ENCODE measurements at regions not wholly inside any gene's neighbourhood (a gene's known extent, or its start where the extent isn't known, plus 50 kb on each side); places are given as distances from the start of the nearest gene placed in this dataset.
"Not testable (repeated sequence)": the region's sequence is repeated elsewhere in the genome, so short reads cannot be mapped to it uniquely, and the experiment has no call there.

GRCh38 chr4:77352192-77352591 lies 195.2 kb downstream of the CCNG2 start:
- Histone ChIP-seq H3K4me3 (ENCODE audit: low read length) (no peak overlapping the region), H3K9ac (ENCODE audit: extremely low read depth, low read length, poor library complexity, severe bottlenecking) (no peak overlapping the region), H3K27ac (ENCODE audit: low read depth, low read length) (no peak overlapping the region), H3K36me3 (ENCODE audit: control insufficient read depth, insufficient read depth, low read length) (no peaks in the 10 kb centered on the region), H3K27me3 (ENCODE audit: control insufficient read depth, insufficient read depth, low read length, poor library complexity, severe bottlenecking) (no peaks in the 10 kb centered on the region), H3K4me1 (ENCODE audit: control insufficient read depth, insufficient read depth, low read length) (no peaks in the 10 kb centered on the region), H3K9me3 (ENCODE audit: control insufficient read depth, low read length) (no peaks in the 10 kb centered on the region)
- peaks cover 11% of the 10 kb centered on the region for H3K27me3 Mint-ChIP-seq (ENCODE audit: insufficient read depth)
- WGBS, 2 experiments (ENCODE audit: insufficient coverage in 1 of 2, insufficient read length in 1 of 2), result 85 to 94% methylated on average over 1 of the region's 1 CpG
- no peaks in the 10 kb centered on the region for H3K36me3 Mint-ChIP-seq (ENCODE audit: low read depth)
- TF ChIP-seq CTCF (conservative IDR thresholded peaks at IDR 0.05), result no peak
- H3K4me3 Mint-ChIP-seq, result no peak overlapping the region
- H3K27ac Mint-ChIP-seq, result no peak overlapping the region
- no peaks in the 10 kb centered on the region for H3K4me1 Mint-ChIP-seq
- DNase-seq, result no peak
- no peaks in the 10 kb centered on the region for H3K9me3 Mint-ChIP-seq

DNA sequence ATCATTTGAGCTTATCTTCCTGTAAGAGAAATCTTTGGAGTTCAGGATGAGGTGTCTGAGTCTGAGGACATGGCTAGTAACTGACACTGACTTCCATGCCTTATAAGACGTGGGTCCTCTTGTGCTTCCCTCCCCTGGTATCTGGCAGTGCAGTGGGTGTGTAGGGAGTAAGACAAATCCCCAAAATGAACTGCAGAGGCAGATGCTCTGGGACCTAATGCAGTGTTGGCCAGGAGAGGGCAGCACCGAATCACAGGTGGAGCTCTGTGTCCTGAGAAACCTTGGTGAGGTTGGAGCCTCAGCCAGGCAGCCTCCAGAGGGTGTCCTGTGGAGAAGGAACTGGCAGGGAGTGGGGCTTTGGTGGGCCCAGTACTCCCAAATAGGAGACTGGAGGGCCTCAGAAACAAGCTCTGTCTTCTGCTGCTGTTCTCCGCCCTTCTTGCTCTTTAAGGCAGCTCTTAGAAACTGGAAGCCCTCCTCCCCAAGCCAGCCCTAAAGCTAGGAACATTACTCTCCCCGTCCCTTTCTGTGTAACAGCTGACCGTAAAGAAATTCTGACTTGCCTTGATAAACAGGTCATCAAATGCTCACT lies 196.8 kb downstream of the CCNG2 start:
- not testable (repeated sequence) for H3K27me3 ChIP-seq (ENCODE audit: control insufficient read depth, insufficient read depth, low read length, poor library complexity, severe bottlenecking); H3K4me3 Mint-ChIP-seq; H3K27ac ChIP-seq (ENCODE audit: low read depth, low read length); H3K36me3 ChIP-seq (ENCODE audit: control insufficient read depth, insufficient read depth, low read length); H3K4me3 ChIP-seq (ENCODE audit: low read length); H3K4me1 Mint-ChIP-seq; H3K4me1 ChIP-seq (ENCODE audit: control insufficient read depth, insufficient read depth, low read length); H3K36me3 Mint-ChIP-seq (ENCODE audit: low read depth); H3K9me3 Mint-ChIP-seq; H3K27ac Mint-ChIP-seq; H3K9ac ChIP-seq (ENCODE audit: extremely low read depth, low read length, poor library complexity, severe bottlenecking); H3K9me3 ChIP-seq (ENCODE audit: control insufficient read depth, low read length); DNase-seq
- H3K27me3 Mint-ChIP-seq (ENCODE audit: insufficient read depth), result peaks cover 12% of the 10 kb centered on the region
- 71% methylated on average over 3 of the region's 5 CpGs; no CpG with 5 or more reads in 1 of the 2 experiments for WGBS, 2 experiments (ENCODE audit: insufficient coverage in 1 of 2, insufficient read length in 1 of 2)
- peak; percentile 52 for TF ChIP-seq CTCF (conservative IDR thresholded peaks at IDR 0.05)

- Histone ChIP-seq H3K27ac (ENCODE audit: low read depth, low read length) (no peak overlapping the region), H3K4me3 (ENCODE audit: low read length) (no peak overlapping the region), H3K4me1 (ENCODE audit: control insufficient read depth, insufficient read depth, low read length) (no peaks in the 10 kb centered on the region), H3K9ac (ENCODE audit: extremely low read depth, low read length, poor library complexity, severe bottlenecking) (no peak overlapping the region), H3K27me3 (ENCODE audit: control insufficient read depth, insufficient read depth, low read length, poor library complexity, severe bottlenecking) (peaks cover 4% of the 10 kb centered on the region), H3K9me3 (ENCODE audit: control insufficient read depth, low read length) (no peaks in the 10 kb centered on the region), H3K36me3 (ENCODE audit: control insufficient read depth, insufficient read depth, low read length) (no peaks in the 10 kb centered on the region)
- H3K36me3 Mint-ChIP-seq (ENCODE audit: low read depth), result no peaks in the 10 kb centered on the region
- no peak for DNase-seq
- no peak for TF ChIP-seq CTCF (conservative IDR thresholded peaks at IDR 0.05)
- no peaks in the 10 kb centered on the region for H3K4me1 Mint-ChIP-seq
- H3K27me3 Mint-ChIP-seq (ENCODE audit: insufficient read depth), result peaks cover 18% of the 10 kb centered on the region
- H3K9me3 Mint-ChIP-seq, result no peaks in the 10 kb centered on the region
- H3K4me3 Mint-ChIP-seq, result no peak overlapping the region
- H3K27ac Mint-ChIP-seq, result no peak overlapping the region
- WGBS, 2 experiments (ENCODE audit: insufficient coverage in 1 of 2, insufficient read length in 1 of 2), result 100% methylated on average over 1 of the region's 1 CpG
These were observed 197.5 kb downstream of the CCNG2 start for GRCh38 chr4:77354550-77354949.

Measured in endodermal cell (in vitro differentiated cells).